ENCODE measurements at regions not wholly inside any gene's neighbourhood (a gene's known extent, or its start where the extent isn't known, plus 50 kb on each side); places are given as distances from the start of the nearest gene placed in this dataset.

DNA sequence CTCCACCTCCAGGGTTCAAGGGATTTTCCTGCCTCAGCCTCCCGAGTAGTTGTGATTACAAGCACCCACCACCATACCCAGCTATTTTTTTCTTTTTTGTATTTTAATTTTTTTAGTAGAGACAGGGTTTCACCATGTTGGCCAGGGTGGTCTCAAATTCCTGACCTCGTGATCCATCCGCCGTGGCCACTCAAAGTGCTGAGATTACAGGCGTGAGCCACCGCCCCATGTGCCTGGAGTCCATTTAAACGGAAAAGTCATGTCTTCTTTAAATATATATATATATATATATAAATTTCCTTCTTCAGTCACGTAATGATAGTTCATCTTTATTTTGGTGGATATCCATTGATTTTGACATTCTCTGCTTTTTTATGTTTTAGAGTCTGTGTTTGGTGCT is 264.0 kb upstream of the PITX2 start:
- TF ChIP-seq MIER1 (IDR thresholded peaks at IDR 0.05; ENCODE audit: low read depth) (no peak), HIVEP1 (CRISPR knock-in tag; IDR thresholded peaks at IDR 0.05) (no peak), NFYB (IDR thresholded peaks at IDR 0.05; ENCODE audit: extremely low read depth, insufficient read length) (no peak)
